Uterus (tissue), 2 donors: ENCODE measurements at regions not wholly inside any gene's neighbourhood (a gene's known extent, or its start where the extent isn't known, plus 50 kb on each side); places are given as distances from the start of the nearest gene placed in this dataset.

Experiments used
- CTCF ChIP-seq, 4 experiments: fragments of 200-600 bp in 2 of 4; fragments of 450-650 bp in 2 of 4; sonication (generic) in 2 of 4; IDR thresholded peaks; one replicate each; pipeline ENCODE4 v1.5.1; 2016 to 2019; ENCODE audit warnings: antibody characterized with exemption in 4 of 4, mild to moderate bottlenecking in 2 of 4, moderate library complexity in 1 of 4
- POLR2A ChIP-seq, 2 donors: fragments of 450-650 bp; IDR thresholded peaks; one replicate each; pipeline ENCODE4 v1.6.1; 2016; ENCODE audit warnings: antibody characterized with exemption in 2 of 2, mild to moderate bottlenecking in 1 of 2, moderate library complexity in 1 of 2

GRCh38 chr5:87898574-87898973, 370.1 kb downstream of the TMEM161B start:
- TF ChIP-seq CTCF (IDR thresholded peaks at IDR 0.05) (no peak), POLR2A (IDR thresholded peaks at IDR 0.05) (no peak)
